ENCODE measurements at regions not wholly inside any gene's neighbourhood (a gene's known extent, or its start where the extent isn't known, plus 50 kb on each side); places are given as distances from the start of the nearest gene placed in this dataset.
A peak's percentile ranks its signal among the peaks of the same experiment; 100 is the strongest.

DNA sequence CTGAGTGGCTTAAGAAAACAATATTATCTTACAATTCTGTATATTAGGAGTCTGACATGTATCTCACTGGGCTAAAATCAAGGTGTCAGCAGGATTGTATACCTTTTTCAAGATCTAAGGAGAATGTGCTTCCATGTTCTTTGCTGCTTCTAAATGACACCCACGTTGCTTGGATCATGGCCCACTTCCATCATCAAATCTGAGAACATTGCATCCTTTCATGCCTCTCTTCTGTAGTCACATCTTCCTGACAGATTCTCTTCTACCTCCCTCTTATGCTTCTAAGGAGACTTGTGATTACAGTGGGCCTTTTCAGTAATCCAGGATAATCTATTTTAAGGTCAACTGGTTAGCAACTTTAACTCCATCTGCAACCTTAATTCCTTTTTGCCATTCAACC, 499.4 kb downstream of the FAM181B start:
- no peak overlapping the region for H4K5ac ChIP-seq (ENCODE audit: insufficient read length, low read depth, low read length)
- no peak overlapping the region for H4K91ac ChIP-seq (ENCODE audit: insufficient read length, low read depth, low read length)
- no peak overlapping the region for H3K56ac ChIP-seq (ENCODE audit: insufficient read length, low read depth, low read length)
- no peak overlapping the region for H3K27ac ChIP-seq (ENCODE audit: insufficient read length, low read depth, low read length)
- no peak overlapping the region for H2AFZ ChIP-seq (ENCODE audit: low read length)
- no peak overlapping the region for H2BK120ac ChIP-seq (ENCODE audit: low read depth, low read length, poor library complexity, severe bottlenecking)
- no peaks in the 10 kb centered on the region for H3K79me1 ChIP-seq (ENCODE audit: insufficient read depth, low read depth, low read length, poor library complexity, severe bottlenecking)
- H2BK15ac ChIP-seq (ENCODE audit: low read depth, low read length), result no peak overlapping the region
- no peak overlapping the region for H2AK5ac ChIP-seq (ENCODE audit: insufficient read length, low read length)
- peak overlapping the region in 1 of 3 experiments; percentile 21; a peak in 2 of 7 replicates for H3K27ac Mint-ChIP-seq
- peaks cover 0 to 3% (median 0%) of the 10 kb centered on the region in 3 experiments; a peak in 2 of 7 replicates for H3K36me3 Mint-ChIP-seq (ENCODE audit: insufficient read depth in 1 of 3, low read depth in 3 of 3)
- H3K9ac ChIP-seq (ENCODE audit: extremely low read depth, insufficient read length, low read length), result no peak overlapping the region
- no peaks in the 10 kb centered on the region for H3K79me2 ChIP-seq (ENCODE audit: insufficient read depth, low read length)
- DNase-seq, result no peak
- H3K27me3 ChIP-seq (ENCODE audit: insufficient read depth, low read length), result no peaks in the 10 kb centered on the region
- H3K9me3 ChIP-seq (ENCODE audit: control insufficient read depth, low read depth, low read length), result no peaks in the 10 kb centered on the region
- TF ChIP-seq, protein P1, sequence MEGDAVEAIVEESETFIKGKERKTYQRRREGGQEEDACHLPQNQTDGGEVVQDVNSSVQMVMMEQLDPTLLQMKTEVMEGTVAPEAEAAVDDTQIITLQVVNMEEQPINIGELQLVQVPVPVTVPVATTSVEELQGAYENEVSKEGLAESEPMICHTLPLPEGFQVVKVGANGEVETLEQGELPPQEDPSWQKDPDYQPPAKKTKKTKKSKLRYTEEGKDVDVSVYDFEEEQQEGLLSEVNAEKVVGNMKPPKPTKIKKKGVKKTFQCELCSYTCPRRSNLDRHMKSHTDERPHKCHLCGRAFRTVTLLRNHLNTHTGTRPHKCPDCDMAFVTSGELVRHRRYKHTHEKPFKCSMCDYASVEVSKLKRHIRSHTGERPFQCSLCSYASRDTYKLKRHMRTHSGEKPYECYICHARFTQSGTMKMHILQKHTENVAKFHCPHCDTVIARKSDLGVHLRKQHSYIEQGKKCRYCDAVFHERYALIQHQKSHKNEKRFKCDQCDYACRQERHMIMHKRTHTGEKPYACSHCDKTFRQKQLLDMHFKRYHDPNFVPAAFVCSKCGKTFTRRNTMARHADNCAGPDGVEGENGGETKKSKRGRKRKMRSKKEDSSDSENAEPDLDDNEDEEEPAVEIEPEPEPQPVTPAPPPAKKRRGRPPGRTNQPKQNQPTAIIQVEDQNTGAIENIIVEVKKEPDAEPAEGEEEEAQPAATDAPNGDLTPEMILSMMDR (conservative IDR thresholded peaks at IDR 0.05), result no peak
- H3K9me3 Mint-ChIP-seq, result 0 out of 5 replicates have a peak, but pooled peaks cover 0 to 4% of the 10 kb centered on the region in 2 experiments
- H2BK12ac ChIP-seq (ENCODE audit: insufficient read length, low read depth, low read length), result no peak overlapping the region
- H3K23me2 ChIP-seq (ENCODE audit: insufficient read length, low read depth, low read length, poor library complexity, severe bottlenecking), result no peaks in the 10 kb centered on the region
- H3T11ph ChIP-seq (ENCODE audit: low read length), result no peak overlapping the region
- H2BK5ac ChIP-seq (ENCODE audit: insufficient read length, low read length), result no peak overlapping the region
- no peaks in the 10 kb centered on the region; the same call in 1 of the 2 replicates for H3K27me3 Mint-ChIP-seq (ENCODE audit: low read depth)
- H3K23ac ChIP-seq (ENCODE audit: insufficient read length, low read depth, low read length), result no peak overlapping the region
- no peak overlapping the region for H2BK20ac ChIP-seq (ENCODE audit: low read depth, low read length, poor library complexity, severe bottlenecking)
- no peak overlapping the region for H3K4ac ChIP-seq (ENCODE audit: low read depth, low read length)
- no peaks in the 10 kb centered on the region for H4K20me1 ChIP-seq (ENCODE audit: control insufficient read depth, insufficient read depth, insufficient read length)
- WGBS (ENCODE audit: extremely low coverage, insufficient read length, low lambda C conversion rate), result no CpG with 5 or more reads among the region's 1 CpG
- H3K18ac ChIP-seq (ENCODE audit: insufficient read length, low read depth, low read length), result no peak overlapping the region
- H3K4me2 ChIP-seq (ENCODE audit: insufficient read depth, insufficient read length, low read length), result no peak overlapping the region
- peaks cover 0 to 6% of the 10 kb centered on the region in 2 experiments; a peak in 2 of 4 replicates for H3K4me1 Mint-ChIP-seq
- H3K4me1 ChIP-seq (ENCODE audit: insufficient read depth, low read length), result no peaks in the 10 kb centered on the region
- no peak overlapping the region for H3K4me3 Mint-ChIP-seq
- H4K8ac ChIP-seq (replicated peaks; ENCODE audit: insufficient read length, low read depth, low read length), result no peak overlapping the region
- H3K14ac ChIP-seq (ENCODE audit: insufficient read depth, low read length), result no peak overlapping the region

All from H9 (cell line).